Esophagus squamous epithelium (tissue), 4 donors: ENCODE measurements at regions not wholly inside any gene's neighbourhood (a gene's known extent, or its start where the extent isn't known, plus 50 kb on each side); places are given as distances from the start of the nearest gene placed in this dataset.

Experiments used
- CTCF ChIP-seq, 6 experiments: fragments of 450-650 bp in 4 of 6; fragments of 200-600 bp in 2 of 6; sonication (generic) in 2 of 6; IDR thresholded peaks; one replicate each; pipeline ENCODE4 v1.5.1; 2016 to 2019; ENCODE audit warnings: antibody characterized with exemption in 6 of 6, mild to moderate bottlenecking in 4 of 6, moderate library complexity in 4 of 6
- POLR2A ChIP-seq, 4 donors: fragments of 450-650 bp; IDR thresholded peaks; one replicate each; pipeline ENCODE4 v1.6.1; 2017; ENCODE audit warnings: antibody characterized with exemption in 4 of 4, mild to moderate bottlenecking in 4 of 4, moderate library complexity in 3 of 4

GRCh38 chr10:2994221-2994961 is 73.0 kb upstream of the PFKP start:
- TF ChIP-seq POLR2A (IDR thresholded peaks at IDR 0.05), result no peak
- TF ChIP-seq CTCF (IDR thresholded peaks at IDR 0.05), result no peak
